ENCODE measurements at regions not wholly inside any gene's neighbourhood (a gene's known extent, or its start where the extent isn't known, plus 50 kb on each side); places are given as distances from the start of the nearest gene placed in this dataset.

DNA sequence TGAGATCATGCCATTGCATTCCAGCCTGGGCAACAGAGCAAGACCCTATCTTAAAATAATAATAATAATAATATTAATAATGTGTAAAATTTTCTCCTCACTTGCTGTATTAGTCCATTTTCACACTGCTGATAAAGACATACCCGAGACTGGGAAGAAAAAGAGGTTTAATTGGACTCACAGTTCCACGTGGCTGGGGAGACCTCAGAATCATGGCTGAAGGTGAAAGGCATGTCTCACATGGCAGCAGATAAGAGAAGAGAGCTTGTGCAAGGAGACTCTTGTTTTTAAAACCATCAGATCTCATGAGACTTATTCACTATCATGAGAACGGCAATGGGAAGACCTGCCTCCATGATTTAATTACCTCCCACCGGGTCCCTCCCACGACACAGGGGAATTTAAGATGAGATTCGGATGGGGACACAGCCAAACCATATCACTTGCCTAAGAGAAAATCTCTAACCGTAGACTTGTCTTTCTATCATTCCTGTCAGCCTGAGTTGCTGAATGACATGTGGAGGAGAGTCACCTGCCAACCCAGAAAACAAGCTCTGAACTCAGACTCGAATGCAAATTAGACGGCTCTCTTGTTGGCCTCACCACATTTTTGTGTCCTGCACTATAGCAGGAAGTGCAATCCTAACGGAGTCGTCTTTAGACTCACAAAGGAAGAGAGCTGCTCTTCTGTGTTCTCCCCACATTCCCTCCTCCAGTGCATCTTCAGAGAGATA lies 51.9 kb upstream of the DCTD start:
- no peak overlapping the region for H3K4me3 ChIP-seq
- H3K9me3 ChIP-seq = no peaks in the 10 kb centered on the region
- H3K27me3 ChIP-seq (ENCODE audit: insufficient read depth in 3 of 3, low read length in 2 of 3) = no peaks in the 10 kb centered on the region
- TF ChIP-seq CTCF (IDR thresholded peaks at IDR 0.05) = no peak
- intact Hi-C loops (cut with DNase I) = no loop called here
- no peak for ATAC-seq
- no peaks in the 10 kb centered on the region for H3K4me1 ChIP-seq
- no peak overlapping the region for H3K27ac ChIP-seq
- no peaks in the 10 kb centered on the region for H3K36me3 ChIP-seq (ENCODE audit: insufficient read depth in 1 of 2, low read depth in 1 of 2)
- no peak for DNase-seq
- WGBS, 3 donors = 70 to 75% (median 72%) methylated on average over 11 of the region's 11 CpGs

- no peaks in the 10 kb centered on the region for H3K27me3 ChIP-seq (ENCODE audit: insufficient read depth in 3 of 3, low read length in 2 of 3)
- H3K4me3 ChIP-seq = no peak overlapping the region
- TF ChIP-seq CTCF (IDR thresholded peaks at IDR 0.05) = no peak
- H3K27ac ChIP-seq = no peak overlapping the region
- ATAC-seq (no peak), DNase-seq (no peak)
- H3K4me1 ChIP-seq = no peaks in the 10 kb centered on the region
- H3K9me3 ChIP-seq = no peaks in the 10 kb centered on the region
- intact Hi-C loops (cut with DNase I) = no loop called here
- H3K36me3 ChIP-seq (ENCODE audit: insufficient read depth in 1 of 2, low read depth in 1 of 2) = no peaks in the 10 kb centered on the region
These were observed 50.2 kb upstream of the DCTD start for GRCh38 chr4:182967403-182967802.
